ENCODE measurements at regions not wholly inside any gene's neighbourhood (a gene's known extent, or its start where the extent isn't known, plus 50 kb on each side); places are given as distances from the start of the nearest gene placed in this dataset.

GRCh38 chr14:62301080-62301479 lies 538.9 kb downstream of the SNAPC1 start:
- TF ChIP-seq CTCF (IDR thresholded peaks at IDR 0.05): no peak
- no peak for TF ChIP-seq POLR2A (IDR thresholded peaks at IDR 0.05)
- no peak for TF ChIP-seq EP300 (IDR thresholded peaks at IDR 0.05)
